ENCODE measurements at regions not wholly inside any gene's neighbourhood (a gene's known extent, or its start where the extent isn't known, plus 50 kb on each side); places are given as distances from the start of the nearest gene placed in this dataset.

DNA sequence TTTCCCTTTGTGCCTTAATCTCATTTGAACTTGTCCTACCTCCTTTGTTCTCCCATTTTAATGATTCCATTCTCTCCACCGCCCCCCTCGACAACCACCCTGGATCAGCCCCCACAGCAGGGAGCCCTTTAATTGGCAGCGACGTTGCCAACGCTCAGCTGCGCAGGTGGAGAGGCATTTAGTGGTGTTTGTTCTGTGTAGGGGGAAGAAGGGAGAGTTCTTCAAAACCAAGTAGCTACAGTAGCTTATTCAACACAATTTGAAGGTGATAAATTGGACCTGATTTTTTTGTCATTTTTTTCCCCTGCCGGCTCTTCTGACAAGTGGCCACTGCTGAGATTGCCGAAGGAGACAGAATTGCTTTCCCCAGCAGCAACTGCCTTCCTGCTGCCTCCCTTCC lies 499.1 kb downstream of the CDK5RAP2 start:
- in situ Hi-C loops (cut with MboI; ENCODE audit: low sequenced_read_pairs, unreplicated experiment), result no loop called here
- TF ChIP-seq, protein P1, sequence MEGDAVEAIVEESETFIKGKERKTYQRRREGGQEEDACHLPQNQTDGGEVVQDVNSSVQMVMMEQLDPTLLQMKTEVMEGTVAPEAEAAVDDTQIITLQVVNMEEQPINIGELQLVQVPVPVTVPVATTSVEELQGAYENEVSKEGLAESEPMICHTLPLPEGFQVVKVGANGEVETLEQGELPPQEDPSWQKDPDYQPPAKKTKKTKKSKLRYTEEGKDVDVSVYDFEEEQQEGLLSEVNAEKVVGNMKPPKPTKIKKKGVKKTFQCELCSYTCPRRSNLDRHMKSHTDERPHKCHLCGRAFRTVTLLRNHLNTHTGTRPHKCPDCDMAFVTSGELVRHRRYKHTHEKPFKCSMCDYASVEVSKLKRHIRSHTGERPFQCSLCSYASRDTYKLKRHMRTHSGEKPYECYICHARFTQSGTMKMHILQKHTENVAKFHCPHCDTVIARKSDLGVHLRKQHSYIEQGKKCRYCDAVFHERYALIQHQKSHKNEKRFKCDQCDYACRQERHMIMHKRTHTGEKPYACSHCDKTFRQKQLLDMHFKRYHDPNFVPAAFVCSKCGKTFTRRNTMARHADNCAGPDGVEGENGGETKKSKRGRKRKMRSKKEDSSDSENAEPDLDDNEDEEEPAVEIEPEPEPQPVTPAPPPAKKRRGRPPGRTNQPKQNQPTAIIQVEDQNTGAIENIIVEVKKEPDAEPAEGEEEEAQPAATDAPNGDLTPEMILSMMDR (IDR thresholded peaks at IDR 0.05; ENCODE audit: borderline replicate concordance, control extremely low read depth, extremely low read depth, insufficient read depth, missing control alignments), result no peak
- no peak for DNase-seq (ENCODE audit: low spot score)

DNA sequence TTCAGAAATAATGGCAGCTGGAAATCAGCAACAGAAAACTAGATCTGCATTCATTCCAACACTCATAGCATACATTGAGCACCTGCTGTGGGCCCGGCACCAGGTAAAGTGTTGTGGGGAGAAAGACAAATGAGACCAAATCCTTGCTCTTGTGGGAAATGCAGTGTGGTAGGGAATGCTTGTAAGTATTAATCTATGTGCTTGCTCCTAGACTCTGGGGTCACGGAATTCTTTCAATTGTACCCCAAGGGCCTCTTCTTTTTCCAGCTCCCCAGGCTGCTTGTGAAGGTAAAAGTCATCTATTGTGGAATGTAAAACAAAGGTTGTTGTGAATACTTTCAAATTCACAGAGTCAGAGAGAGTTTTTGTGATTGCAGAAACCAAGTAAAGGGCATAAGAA lies 501.9 kb downstream of the CDK5RAP2 start:
- in situ Hi-C loops (cut with MboI; ENCODE audit: low sequenced_read_pairs, unreplicated experiment), result no loop called here
- TF ChIP-seq, protein P1 (IDR thresholded peaks at IDR 0.05; ENCODE audit: borderline replicate concordance, control extremely low read depth, extremely low read depth, insufficient read depth, missing control alignments), result no peak
- no peak for DNase-seq (ENCODE audit: low spot score)

DNA sequence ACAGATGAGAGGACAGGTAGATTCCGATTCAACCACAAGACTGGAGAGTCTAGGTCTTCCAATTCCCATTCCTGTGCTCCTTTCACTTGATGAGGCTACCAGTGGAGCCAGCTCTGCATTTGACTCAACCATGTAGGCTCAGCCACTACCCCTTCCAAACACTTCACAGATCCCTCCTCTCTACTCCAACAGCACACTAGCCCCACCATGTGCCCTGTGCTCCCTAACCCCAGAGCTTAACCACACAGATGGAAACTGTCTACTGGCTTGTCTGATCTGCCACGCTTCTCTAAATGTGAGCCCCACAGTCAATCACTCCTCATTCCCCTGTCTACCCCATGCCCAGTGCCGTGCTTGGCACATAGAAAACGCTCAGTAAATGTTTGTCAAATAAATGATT lies 508.2 kb downstream of the CDK5RAP2 start:
- TF ChIP-seq, protein P1 (IDR thresholded peaks at IDR 0.05; ENCODE audit: borderline replicate concordance, control extremely low read depth, extremely low read depth, insufficient read depth, missing control alignments), result no peak
- in situ Hi-C loops (cut with MboI; ENCODE audit: low sequenced_read_pairs, unreplicated experiment), result no loop called here
- no peak for DNase-seq (ENCODE audit: low spot score)

DNA sequence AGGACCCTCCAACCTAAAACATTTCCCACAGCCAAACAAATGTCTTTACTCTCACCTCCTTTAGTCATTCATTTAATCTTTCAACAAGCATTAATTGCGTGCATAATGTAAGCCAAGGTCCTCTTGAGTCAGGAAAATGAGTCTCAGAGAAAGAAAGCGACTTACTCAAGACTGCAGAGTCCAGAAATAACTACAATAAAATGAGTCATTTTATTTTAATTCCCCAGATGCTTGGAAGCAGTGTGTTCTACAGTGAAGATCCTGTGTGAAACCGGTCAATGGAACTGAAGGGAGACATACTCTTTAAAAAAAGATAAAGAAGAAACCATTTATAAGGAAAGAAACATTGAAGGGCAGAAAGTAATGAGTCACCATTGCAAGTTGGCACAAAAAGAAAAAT lies 513.7 kb downstream of the CDK5RAP2 start:
- DNase-seq (ENCODE audit: low spot score), result no peak
- TF ChIP-seq, protein P1 (IDR thresholded peaks at IDR 0.05; ENCODE audit: borderline replicate concordance, control extremely low read depth, extremely low read depth, insufficient read depth, missing control alignments), result no peak
- in situ Hi-C loops (cut with MboI; ENCODE audit: low sequenced_read_pairs, unreplicated experiment), result no loop called here

DNA sequence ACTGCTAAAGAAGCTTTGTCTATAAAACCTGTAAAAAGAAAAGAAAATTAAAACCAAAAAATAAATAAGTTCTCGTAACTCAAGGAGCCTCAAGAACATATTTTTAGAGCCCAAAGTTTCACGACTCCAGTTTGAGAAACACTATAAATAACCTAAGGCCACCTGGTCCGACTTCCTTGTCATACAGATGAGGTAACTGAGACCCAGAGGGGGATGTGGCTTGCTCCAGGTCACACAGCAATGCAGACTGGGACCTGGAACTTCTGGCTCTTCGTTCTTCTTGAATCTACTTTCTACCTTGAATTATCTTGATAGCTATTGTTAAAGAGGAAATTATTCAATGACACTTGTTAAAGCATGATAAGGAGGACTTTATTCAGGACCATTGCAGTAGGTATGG lies 514.8 kb downstream of the CDK5RAP2 start:
- DNase-seq (ENCODE audit: low spot score), result no peak
- TF ChIP-seq, protein P1 (IDR thresholded peaks at IDR 0.05; ENCODE audit: borderline replicate concordance, control extremely low read depth, extremely low read depth, insufficient read depth, missing control alignments), result no peak
- in situ Hi-C loops (cut with MboI; ENCODE audit: low sequenced_read_pairs, unreplicated experiment), result no loop called here

DNA sequence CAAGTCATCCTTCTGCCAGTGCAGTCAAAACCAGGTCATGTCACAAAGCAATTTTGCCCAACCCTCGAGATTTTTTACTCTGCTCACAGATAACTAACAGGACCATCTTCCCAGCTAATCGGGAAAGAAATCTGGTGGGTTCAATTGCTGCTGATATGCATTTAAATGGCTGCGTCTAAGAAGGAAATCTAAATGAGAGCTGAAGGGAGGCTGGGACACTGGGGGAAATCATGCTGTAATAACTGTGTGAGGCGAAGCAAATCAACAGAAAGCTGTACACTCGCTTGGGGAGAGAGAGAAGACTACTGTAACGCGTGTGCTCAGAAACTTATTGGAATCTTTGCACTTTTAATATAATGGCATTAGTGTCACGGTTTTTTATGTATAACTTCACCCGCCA lies 535.0 kb downstream of the CDK5RAP2 start:
- TF ChIP-seq, protein P1 (IDR thresholded peaks at IDR 0.05; ENCODE audit: borderline replicate concordance, control extremely low read depth, extremely low read depth, insufficient read depth, missing control alignments), result no peak
- in situ Hi-C loops (cut with MboI; ENCODE audit: low sequenced_read_pairs, unreplicated experiment), result no loop called here
- no peak for DNase-seq (ENCODE audit: low spot score)

DNA sequence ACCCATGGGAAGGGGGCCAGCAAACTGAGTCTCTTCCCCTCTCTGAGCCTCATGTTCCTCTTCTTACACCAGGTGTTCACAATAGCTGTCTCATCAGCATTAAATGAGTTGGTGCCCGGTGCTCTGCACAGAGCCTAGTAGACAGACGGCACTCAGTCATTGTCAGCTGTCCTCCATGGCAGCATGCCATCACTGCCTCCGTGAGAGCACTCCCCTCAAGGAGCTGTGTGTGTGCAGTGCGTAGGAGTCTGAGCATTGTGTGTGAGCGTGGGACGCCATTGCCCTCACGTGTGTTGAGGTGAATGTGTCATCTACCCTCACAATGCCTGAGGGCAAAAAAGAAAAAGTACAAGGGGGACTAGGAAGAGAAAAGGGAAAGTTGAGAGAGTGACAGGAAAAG lies 536.5 kb downstream of the CDK5RAP2 start:
- DNase-seq (ENCODE audit: low spot score), result no peak

More for the DNA sequence above, 536.5 kb downstream of the CDK5RAP2 start:
- TF ChIP-seq, protein P1 (IDR thresholded peaks at IDR 0.05; ENCODE audit: borderline replicate concordance, control extremely low read depth, extremely low read depth, insufficient read depth, missing control alignments), result no peak
- in situ Hi-C loops (cut with MboI; ENCODE audit: low sequenced_read_pairs, unreplicated experiment), result no loop called here
